HepG2 (cell line): ENCODE measurements at regions not wholly inside any gene's neighbourhood (a gene's known extent, or its start where the extent isn't known, plus 50 kb on each side); places are given as distances from the start of the nearest gene placed in this dataset.
"Not testable (repeated sequence)": the region's sequence is repeated elsewhere in the genome, so short reads cannot be mapped to it uniquely, and the experiment has no call there.

ENCODE experiments used
- ATAC-seq: fragments of 200-7000 bp; cut with Tn5 transposase; 3 replicates; pipeline ENCODE4 v1.9.1; 2020; ENCODE audit warnings: mild to moderate bottlenecking, moderate library complexity
- BruUV-seq: library from RNA; stranded (reverse); fragments of 400-500 nt; replicated peaks from 2 replicates; lab custom pipeline; 2021; lab: Mats Ljungman, UMichigan
- CTCF ChIA-PET: fragments of 300-600 bp; formaldehyde crosslinking; extraction: SDS; loops from one replicate; lab custom pipeline; 2021; ENCODE audit warnings: low total read pairs, inconsistent platforms, low intra/inter-chr PET ratio; lab: Yijun Ruan, JAX
- POLR2A ChIA-PET: fragments of 350-600 bp; sonication (Branson Sonifier 250); formaldehyde crosslinking; loops from one replicate; lab custom pipeline; 2020; ENCODE audit warnings: antibody characterized with exemption, inconsistent platforms; lab: Yijun Ruan, JAX
- DNase-seq: peaks from one replicate; pipeline ENCODE4 v3.0.0-alpha.2; 2015; ENCODE audit warnings: low spot score
- FAIRE-seq: peaks from 3 replicates; lab custom pipeline; 2011; peaks lifted over from hg19 to GRCh38; lab: Jason Lieb, UNC
- H2AFZ ChIP-seq: one replicate; pipeline ENCODE4 v1.6.1; 2011; ENCODE audit warnings: low read length, inconsistent platforms
- H3K27ac ChIP-seq: fragments of 300-600 bp; 3 replicates; pipeline ENCODE4 v1.8.0; 2011; ENCODE audit warnings: mixed run types, mild to moderate bottlenecking, mixed read lengths, low read length, inconsistent platforms; ENCODE audit not compliant: insufficient read depth; ENCODE audit errors: extremely low read length
- H3K27me3 ChIP-seq, 2 experiments: fragments of 200-600 bp in 1 of 2; 2 replicates in 1 of 2; 3 replicates in 1 of 2; pipeline versions ENCODE4 v1.6.0 to v1.8.0; 2011; ENCODE audit warnings: low read length in 2 of 2, mild to moderate bottlenecking in 2 of 2, moderate library complexity in 2 of 2, inconsistent platforms in 1 of 2; ENCODE audit not compliant: insufficient read depth in 2 of 2, control insufficient read depth in 1 of 2
- H3K36me3 ChIP-seq, 2 experiments: fragments of 200-600 bp in 1 of 2; replicated peaks in 1 of 2; 2 replicates in 1 of 2; 3 replicates in 1 of 2; pipeline versions ENCODE4 v1.5.1 to v1.8.0; 2011; ENCODE audit warnings: low read length in 2 of 2, inconsistent platforms in 1 of 2; ENCODE audit not compliant: insufficient read depth in 2 of 2, control insufficient read depth in 1 of 2
- H3K4me1 ChIP-seq: 2 replicates; pipeline ENCODE4 v1.5.1; 2012; ENCODE audit warnings: low read length, inconsistent platforms; ENCODE audit not compliant: insufficient read depth
- H3K4me2 ChIP-seq: 2 replicates; pipeline ENCODE4 v1.6.0; 2011; ENCODE audit warnings: low read depth, low read length, inconsistent platforms
- H3K4me3 ChIP-seq, 3 experiments: fragments of 200-600 bp in 1 of 3; sonication (generic), shearing (Covaris generic) in 1 of 3; replicated peaks in 1 of 3; 2 replicates each; pipeline ENCODE4 v1.5.1; 2011 to 2016; ENCODE audit warnings: low read length in 3 of 3, inconsistent platforms in 2 of 3, low read depth in 2 of 3, mild to moderate bottlenecking in 2 of 3, control low read depth in 1 of 3, mixed read lengths in 1 of 3; ENCODE audit not compliant: insufficient read depth in 1 of 3
- H3K79me2 ChIP-seq: one replicate; pipeline ENCODE4 v1.6.1; 2011; ENCODE audit warnings: low read length, inconsistent platforms; ENCODE audit not compliant: insufficient read depth
- H3K9ac ChIP-seq: 2 replicates; pipeline ENCODE4 v1.6.0; 2011; ENCODE audit warnings: mild to moderate bottlenecking, low read depth, low read length, inconsistent platforms; ENCODE audit not compliant: insufficient read depth
- H3K9me3 ChIP-seq: 2 replicates; pipeline ENCODE4 v1.5.1; 2012; ENCODE audit warnings: mild to moderate bottlenecking, low read length
- H4K20me1 ChIP-seq: 2 replicates; pipeline ENCODE4 v1.6.0; 2011; ENCODE audit warnings: inconsistent platforms, mild to moderate bottlenecking, low read length, moderate library complexity; ENCODE audit not compliant: insufficient read depth
- CEBPB ChIP-seq: IDR thresholded peaks from 2 replicates; pipeline ENCODE4 v1.6.1; 2011; ENCODE audit warnings: low read depth, low read length, improper control_type of control experiment, borderline replicate concordance
- CEBPG ChIP-seq: IDR thresholded peaks from 2 replicates; pipeline ENCODE4 v1.6.1; 2016
- SMC3 ChIP-seq: IDR thresholded peaks from 2 replicates; pipeline ENCODE4 v1.6.1; 2011; ENCODE audit warnings: low read length, improper control_type of control experiment
- ZFP1 ChIP-seq: IDR thresholded peaks from 2 replicates; pipeline ENCODE4 v1.6.1; 2016
- WGBS: methylation state at CpG from one replicate; pipeline ENCODE4 v1.1.6; 2017; ENCODE audit warnings: low lambda C conversion rate; 5-methylcytosine and 5-hydroxymethylcytosine counted together
- in situ Hi-C: cut with HindIII; loops from 2 replicates; pipeline ENCODE4 v1.10.0; 2017; ENCODE audit warnings: low pct_unique_long_range_greater_than_20kb; ENCODE audit not compliant: extremely low pct_ligation_motif_present
- intact Hi-C: fragments of 100-400 bp; cut with micrococcal nuclease; formaldehyde crosslinking; loops from one replicate; pipeline ENCODE4 v1.10.0; 2022; ENCODE audit not compliant: unreplicated experiment

GRCh38 chr1:121525355-121525754, 340.6 kb downstream of the SRGAP2C start:
- no peak for DNase-seq
- no peaks in the 10 kb centered on the region for H3K36me3 ChIP-seq
- no TSS peak for BruUV-seq
- no peak overlapping the region for H3K4me3 ChIP-seq
- H3K27me3 ChIP-seq: no peaks in the 10 kb centered on the region
- in situ Hi-C loops: no loop called here
- no peaks in the 10 kb centered on the region for H3K79me2 ChIP-seq
- no peak overlapping the region for H3K9ac ChIP-seq
- 82% methylated on average over 4 of the region's 4 CpGs for WGBS
- ChIA-PET CTCF (no interaction called here), POLR2A (interaction anchor here (1.3 kb wide), 1 partner anchor 61 kb away, joined by 5 read pairs; no protein-coding TSS in a partner anchor)
- intact Hi-C loops: loop anchor here (10.0 kb wide), 1 partner anchor 81 kb away; no protein-coding TSS in a partner anchor
- FAIRE-seq: no peak
- no peak overlapping the region for H2AFZ ChIP-seq
- TF ChIP-seq CEBPG (CRISPR knock-in tag): peak; percentile 86
- no peak for TF ChIP-seq ZFP1 (CRISPR knock-in tag)
- TF ChIP-seq SMC3: peak; percentile 7; the same call in 1 of the 2 replicates
- peak; percentile 94 for TF ChIP-seq CEBPB
- peaks cover 56% of the 10 kb centered on the region for H3K4me1 ChIP-seq
- no peak for ATAC-seq
- no peaks in the 10 kb centered on the region for H4K20me1 ChIP-seq
- H3K9me3 ChIP-seq: no peaks in the 10 kb centered on the region
- H3K27ac ChIP-seq: no peak overlapping the region
- no peak overlapping the region for H3K4me2 ChIP-seq

DNA sequence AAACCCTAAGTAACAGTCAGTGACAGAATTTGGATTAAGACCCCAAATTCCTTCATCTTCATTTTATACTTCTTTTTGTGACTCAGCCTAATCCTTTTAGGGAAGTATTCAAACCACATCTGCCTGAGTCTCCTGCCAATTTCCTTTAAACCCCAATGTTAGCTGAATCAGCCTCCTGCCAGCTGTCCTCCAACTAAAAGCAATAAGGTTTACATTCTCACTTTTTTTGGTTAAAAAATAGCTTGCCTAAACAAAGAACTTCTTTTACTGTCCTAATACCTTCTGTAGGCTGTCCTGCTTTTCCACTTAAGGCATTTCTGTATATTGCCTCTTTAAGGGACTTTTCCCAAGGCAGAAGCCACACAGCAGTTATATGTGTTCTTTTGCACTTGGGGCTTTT, 344.2 kb downstream of the SRGAP2C start:
- H3K36me3 ChIP-seq, H3K27ac ChIP-seq, ATAC-seq, H4K20me1 ChIP-seq, CTCF ChIA-PET, DNase-seq, H2AFZ ChIP-seq, FAIRE-seq, H3K4me3 ChIP-seq, H3K9me3 ChIP-seq, H3K79me2 ChIP-seq, H3K4me2 ChIP-seq, in situ Hi-C loops, BruUV-seq, H3K9ac ChIP-seq, H3K27me3 ChIP-seq: not testable (repeated sequence)
- peaks cover 21% of the 10 kb centered on the region for H3K4me1 ChIP-seq
- POLR2A ChIA-PET: interaction anchor here (0.8 to 2.1 kb wide), 2 partner anchors 9 to 57 kb away, joined by 4 to 5 read pairs; no protein-coding TSS in a partner anchor
- intact Hi-C loops: loop anchor here (10.0 kb wide), 1 partner anchor 84 kb away; no protein-coding TSS in a partner anchor

- POLR2A ChIA-PET: interaction anchor here (2.1 kb wide), 1 partner anchor 56 kb away, joined by 5 read pairs; no protein-coding TSS in a partner anchor
- H2AFZ ChIP-seq, H3K4me3 ChIP-seq, H3K36me3 ChIP-seq, H3K27me3 ChIP-seq, H4K20me1 ChIP-seq, FAIRE-seq, H3K4me2 ChIP-seq, ATAC-seq, in situ Hi-C loops, H3K9me3 ChIP-seq, H3K9ac ChIP-seq, BruUV-seq, CTCF ChIA-PET, DNase-seq, H3K79me2 ChIP-seq, H3K27ac ChIP-seq, intact Hi-C loops: not testable (repeated sequence)
- 93% methylated on average over 2 of the region's 2 CpGs for WGBS
- peaks cover 16% of the 10 kb centered on the region for H3K4me1 ChIP-seq
Observed at GRCh38 chr1:121530026-121530425, 345.3 kb downstream of the SRGAP2C start.

DNA sequence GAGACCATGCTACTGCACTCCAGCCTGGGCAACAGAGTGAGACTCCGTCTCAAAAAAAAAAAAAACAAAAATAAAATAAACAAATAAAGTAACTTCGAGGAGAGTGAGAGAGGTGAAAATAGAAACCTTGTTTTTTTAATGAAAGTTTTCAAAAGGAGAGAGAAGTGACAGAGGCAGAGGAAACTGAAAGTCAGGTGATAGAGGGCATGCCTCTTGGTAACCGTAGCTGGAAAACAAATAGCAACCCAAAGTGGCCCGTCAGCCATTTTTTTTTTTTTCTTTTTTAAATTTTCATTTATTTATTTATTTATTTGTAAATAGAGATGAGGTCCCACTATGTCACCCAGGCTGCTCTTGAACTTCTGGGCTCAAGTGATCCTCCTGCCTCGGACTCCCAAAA, 347.0 kb downstream of the SRGAP2C start:
- in situ Hi-C loops, H2AFZ ChIP-seq, H3K9ac ChIP-seq, H3K4me3 ChIP-seq, H3K36me3 ChIP-seq, H3K4me2 ChIP-seq, DNase-seq, H3K9me3 ChIP-seq, intact Hi-C loops, H3K27ac ChIP-seq, FAIRE-seq, ATAC-seq, H4K20me1 ChIP-seq, H3K27me3 ChIP-seq, CTCF ChIA-PET, POLR2A ChIA-PET, BruUV-seq, H3K79me2 ChIP-seq, H3K4me1 ChIP-seq: not testable (repeated sequence)
- WGBS: 93% methylated on average over 5 of the region's 5 CpGs
